Mesendoderm (in vitro differentiated cells): ENCODE measurements at regions not wholly inside any gene's neighbourhood (a gene's known extent, or its start where the extent isn't known, plus 50 kb on each side); places are given as distances from the start of the nearest gene placed in this dataset.

ENCODE experiments used
- DNase-seq: peaks from one replicate; pipeline ENCODE4 v3.0.0; 2013
- H2AK5ac ChIP-seq: 2 replicates; pipeline ENCODE4 v1.6.1; 2013; ENCODE audit warnings: low read length, inconsistent platforms
- H2BK120ac ChIP-seq: 2 replicates; pipeline ENCODE4 v1.6.1; 2013; ENCODE audit warnings: low read depth, mild to moderate bottlenecking, low read length, moderate library complexity, mixed read lengths
- H2BK15ac ChIP-seq: replicated peaks from 2 replicates; pipeline ENCODE4 v1.6.1; 2013; ENCODE audit warnings: low read depth, mild to moderate bottlenecking, moderate library complexity
- H2BK5ac ChIP-seq: 2 replicates; pipeline ENCODE4 v1.6.1; 2013; ENCODE audit warnings: low read length, inconsistent platforms
- H3K18ac ChIP-seq: 2 replicates; pipeline ENCODE4 v1.6.1; 2013; ENCODE audit warnings: mild to moderate bottlenecking, low read length, mixed read lengths
- H3K23ac ChIP-seq: one replicate; pipeline ENCODE4 v1.6.1; 2013; ENCODE audit warnings: low read length
- H3K27ac ChIP-seq: 2 replicates; pipeline ENCODE4 v1.5.1; 2013; ENCODE audit warnings: low read depth, mild to moderate bottlenecking, inconsistent platforms, low read length, moderate library complexity
- H3K27me3 ChIP-seq: 2 replicates; pipeline ENCODE4 v1.6.1; 2013; ENCODE audit warnings: low read length, control low read depth, mild to moderate bottlenecking, inconsistent platforms; ENCODE audit not compliant: insufficient read depth, poor library complexity
- H3K36me3 ChIP-seq: 2 replicates; pipeline ENCODE4 v1.6.1; 2013; ENCODE audit warnings: low read length, inconsistent platforms; ENCODE audit not compliant: control insufficient read depth, insufficient read depth
- H3K4ac ChIP-seq: one replicate; pipeline ENCODE4 v1.6.1; 2013; ENCODE audit warnings: low read depth, mild to moderate bottlenecking, low read length, moderate library complexity
- H3K4me1 ChIP-seq: 2 replicates; pipeline ENCODE4 v1.6.1; 2013; ENCODE audit warnings: low read depth, low read length, inconsistent platforms; ENCODE audit not compliant: control insufficient read depth
- H3K4me2 ChIP-seq: 2 replicates; pipeline ENCODE4 v1.6.1; 2013; ENCODE audit warnings: low read length
- H3K4me3 ChIP-seq: 2 replicates; pipeline ENCODE4 v1.5.1; 2013; ENCODE audit warnings: mild to moderate bottlenecking, low read length
- H3K56ac ChIP-seq: one replicate; pipeline ENCODE4 v1.6.1; 2013; ENCODE audit warnings: low read length
- H3K79me1 ChIP-seq: 2 replicates; pipeline ENCODE4 v1.6.1; 2013; ENCODE audit warnings: low read length, inconsistent platforms
- H3K79me2 ChIP-seq: 2 replicates; pipeline ENCODE4 v1.6.1; 2013; ENCODE audit warnings: mild to moderate bottlenecking, low read length; ENCODE audit not compliant: control insufficient read depth, insufficient read depth
- H3K9ac ChIP-seq: 2 replicates; pipeline ENCODE4 v1.6.1; 2013; ENCODE audit warnings: low read length, inconsistent platforms
- H4K5ac ChIP-seq: one replicate; pipeline ENCODE4 v1.6.1; 2013; ENCODE audit warnings: low read length
- H4K8ac ChIP-seq: one replicate; pipeline ENCODE4 v1.6.1; 2013; ENCODE audit warnings: low read depth, mild to moderate bottlenecking, control low read depth, low read length, moderate library complexity
- WGBS: extraction: QIAGEN DNeasy Blood & Tissue Kit; methylation state at CpG from one replicate; pipeline ENCODE4 v1.1.7; 2013; ENCODE audit warnings: low lambda C conversion rate, missing lambda C conversion rate; ENCODE audit not compliant: insufficient coverage; ENCODE audit errors: extremely low coverage; 5-methylcytosine and 5-hydroxymethylcytosine counted together

DNA sequence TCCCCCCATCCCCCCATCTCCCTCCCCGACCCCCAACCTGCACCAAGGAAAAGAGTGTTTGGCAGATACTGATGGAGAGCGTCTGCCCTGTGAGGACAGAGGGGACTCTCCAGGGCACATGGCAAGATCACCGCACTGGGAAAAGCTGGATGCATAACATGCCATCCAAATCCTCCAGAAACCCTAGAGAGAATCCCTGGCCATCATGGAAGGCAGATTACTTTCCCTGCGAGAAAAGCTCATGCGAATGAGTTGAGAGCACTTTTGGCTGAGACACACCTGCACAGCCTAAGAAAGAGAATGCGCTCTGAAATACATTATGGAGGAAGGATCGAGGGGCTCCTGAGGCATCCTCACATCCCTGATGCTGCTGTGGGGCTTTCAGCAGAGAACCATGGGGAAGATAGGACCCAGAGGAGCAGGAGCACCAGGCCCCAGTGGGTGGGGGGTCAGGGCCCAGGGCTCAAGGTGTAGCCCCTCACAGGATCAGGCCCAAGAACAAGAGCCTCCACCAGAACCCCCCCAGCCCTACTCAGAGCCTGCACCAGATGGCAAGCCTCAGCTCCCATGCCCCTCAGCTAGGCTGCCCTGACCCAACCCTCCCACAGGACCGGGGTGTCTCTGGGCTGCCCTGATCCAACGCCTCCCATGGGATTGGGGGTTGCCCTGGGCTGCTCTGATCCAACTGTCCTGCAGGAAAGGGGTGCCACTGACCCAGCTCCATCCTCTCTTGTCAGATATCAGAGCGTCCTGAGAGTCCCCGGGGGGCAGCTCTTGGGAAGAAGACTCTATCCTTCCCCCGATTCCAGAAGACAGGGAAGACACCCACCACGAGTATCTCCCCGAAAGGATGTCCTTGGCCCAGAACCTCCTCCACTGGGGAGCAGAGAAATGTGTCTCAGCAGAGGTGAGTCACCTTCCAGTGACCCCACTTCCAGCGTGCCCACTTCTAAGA is 153.4 kb downstream of the NDUFA10 start:
- no peak overlapping the region for H3K4me2 ChIP-seq
- no peak overlapping the region for H4K5ac ChIP-seq
- H3K27me3 ChIP-seq, result no peaks in the 10 kb centered on the region
- no peak overlapping the region for H2BK120ac ChIP-seq
- H2BK15ac ChIP-seq, result no peak overlapping the region
- WGBS, result no CpG with 5 or more reads among the region's 15 CpGs
- no peak overlapping the region for H2BK5ac ChIP-seq
- no peak overlapping the region for H3K4ac ChIP-seq
- H4K8ac ChIP-seq, result no peak overlapping the region
- no peaks in the 10 kb centered on the region for H3K79me1 ChIP-seq
- DNase-seq, result no peak
- no peak overlapping the region for H2AK5ac ChIP-seq
- H3K4me3 ChIP-seq, result no peak overlapping the region
- H3K79me2 ChIP-seq, result no peaks in the 10 kb centered on the region
- no peak overlapping the region for H3K9ac ChIP-seq
- no peak overlapping the region for H3K18ac ChIP-seq
- no peak overlapping the region for H3K23ac ChIP-seq
- no peaks in the 10 kb centered on the region for H3K36me3 ChIP-seq
- H3K56ac ChIP-seq, result no peak overlapping the region
- no peak overlapping the region for H3K27ac ChIP-seq
- no peaks in the 10 kb centered on the region for H3K4me1 ChIP-seq

- DNase-seq, result no peak
- WGBS, result no CpG with 5 or more reads among the region's 12 CpGs
These were observed 154.3 kb downstream of the NDUFA10 start for GRCh38 chr2:239870863-239871262.

DNA sequence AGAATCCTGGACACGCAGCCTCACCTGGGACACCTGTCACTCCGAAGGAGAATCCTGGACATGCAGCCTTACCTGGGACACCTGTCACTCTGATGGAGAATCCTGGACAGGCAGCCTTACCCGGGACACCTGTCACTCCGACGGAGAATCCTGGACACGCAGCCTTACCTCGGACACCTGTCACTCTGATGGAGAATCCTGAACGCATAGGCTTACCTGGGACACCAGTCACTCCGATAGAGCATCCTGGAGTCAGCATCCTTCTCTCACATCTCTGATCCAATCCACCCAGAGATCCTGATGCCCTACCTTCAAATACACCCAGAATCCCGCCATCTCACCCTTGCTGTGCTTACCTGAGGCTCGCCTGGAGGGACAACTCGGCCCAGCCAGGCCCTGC is 154.9 kb downstream of the NDUFA10 start:
- Histone ChIP-seq H3K23ac (no peak overlapping the region), H3K4me2 (no peak overlapping the region), H3K4ac (no peak overlapping the region), H2AK5ac (no peak overlapping the region), H2BK15ac (no peak overlapping the region), H3K4me1 (no peaks in the 10 kb centered on the region), H3K27me3 (no peaks in the 10 kb centered on the region), H3K9ac (no peak overlapping the region), H4K5ac (no peak overlapping the region), H2BK5ac (no peak overlapping the region), H2BK120ac (no peak overlapping the region), H3K18ac (no peak overlapping the region), H3K56ac (no peak overlapping the region), H4K8ac (no peak overlapping the region), H3K27ac (no peak overlapping the region), H3K4me3 (no peak overlapping the region), H3K79me1 (no peaks in the 10 kb centered on the region), H3K79me2 (no peaks in the 10 kb centered on the region), H3K36me3 (no peaks in the 10 kb centered on the region)
- no CpG with 5 or more reads among the region's 12 CpGs for WGBS
- DNase-seq, result no peak

More at GRCh38 chr2:239870863-239871262, 154.3 kb downstream of the NDUFA10 start:
- no peak overlapping the region for H2AK5ac ChIP-seq
- H3K18ac ChIP-seq, result no peak overlapping the region
- H3K23ac ChIP-seq, result no peak overlapping the region
- H3K27me3 ChIP-seq, result no peaks in the 10 kb centered on the region
- H3K4me2 ChIP-seq, result no peak overlapping the region
- no peak overlapping the region for H2BK5ac ChIP-seq
- H3K79me1 ChIP-seq, result no peaks in the 10 kb centered on the region
- H2BK120ac ChIP-seq, result no peak overlapping the region
- H2BK15ac ChIP-seq, result no peak overlapping the region
- no peak overlapping the region for H4K8ac ChIP-seq
- no peak overlapping the region for H3K4ac ChIP-seq
- H3K56ac ChIP-seq, result no peak overlapping the region
- H3K36me3 ChIP-seq, result no peaks in the 10 kb centered on the region
- no peak overlapping the region for H3K4me3 ChIP-seq
- no peak overlapping the region for H3K27ac ChIP-seq
- H3K79me2 ChIP-seq, result no peaks in the 10 kb centered on the region
- no peaks in the 10 kb centered on the region for H3K4me1 ChIP-seq
- no peak overlapping the region for H3K9ac ChIP-seq
- H4K5ac ChIP-seq, result no peak overlapping the region

DNA sequence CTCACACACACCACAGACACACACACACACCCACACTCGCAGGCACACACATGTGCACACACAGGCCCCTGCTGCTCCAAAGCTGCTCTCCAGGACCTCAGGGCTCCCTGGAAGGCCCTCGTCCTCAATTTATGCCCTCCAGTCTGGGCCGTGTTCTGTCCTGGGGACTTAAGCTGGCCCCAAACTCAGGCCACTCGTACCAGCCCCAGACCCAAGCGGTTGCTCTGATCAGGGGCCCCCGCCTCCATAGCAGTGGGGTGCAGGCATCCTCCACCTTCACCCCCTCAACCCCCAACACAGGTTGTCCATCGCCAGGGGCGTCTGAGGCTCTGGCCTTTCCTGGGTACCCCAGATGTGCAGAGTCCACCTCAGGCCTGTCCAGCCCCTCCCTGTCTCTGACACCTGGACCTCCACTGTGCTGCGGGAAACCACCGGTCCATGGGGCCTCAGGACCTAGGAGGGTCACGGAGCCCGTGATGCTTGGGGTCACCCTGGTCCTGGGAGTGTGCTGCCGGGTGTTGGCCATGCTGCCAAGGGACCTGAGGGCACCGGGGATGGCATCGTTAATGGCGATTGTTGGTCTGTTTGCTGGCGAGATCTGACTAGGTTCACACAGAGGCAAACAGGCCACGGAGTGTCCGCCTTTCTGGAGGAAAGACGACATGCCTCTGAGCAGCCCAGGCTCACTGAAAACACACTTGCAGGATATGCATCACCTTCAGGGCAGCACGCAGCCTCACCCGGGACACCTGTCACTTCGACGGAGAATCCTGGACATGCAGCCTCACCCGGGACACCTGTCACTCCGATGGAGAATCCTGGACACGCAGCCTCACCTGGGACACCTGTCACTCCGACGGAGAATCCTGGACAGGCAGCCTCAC is 155.6 kb downstream of the NDUFA10 start:
- DNase-seq, result no peak
- Histone ChIP-seq H2AK5ac (no peak overlapping the region), H3K23ac (no peak overlapping the region), H3K4ac (no peak overlapping the region), H3K4me1 (no peaks in the 10 kb centered on the region), H3K4me2 (no peak overlapping the region), H2BK120ac (no peak overlapping the region), H2BK5ac (no peak overlapping the region), H3K18ac (no peak overlapping the region), H3K9ac (no peak overlapping the region), H3K27me3 (no peaks in the 10 kb centered on the region), H3K36me3 (no peaks in the 10 kb centered on the region), H3K79me2 (no peaks in the 10 kb centered on the region), H3K79me1 (no peaks in the 10 kb centered on the region), H3K4me3 (no peak overlapping the region), H4K5ac (no peak overlapping the region), H4K8ac (no peak overlapping the region), H3K27ac (no peak overlapping the region), H2BK15ac (no peak overlapping the region), H3K56ac (no peak overlapping the region)
- WGBS, result no CpG with 5 or more reads among the region's 29 CpGs

DNA sequence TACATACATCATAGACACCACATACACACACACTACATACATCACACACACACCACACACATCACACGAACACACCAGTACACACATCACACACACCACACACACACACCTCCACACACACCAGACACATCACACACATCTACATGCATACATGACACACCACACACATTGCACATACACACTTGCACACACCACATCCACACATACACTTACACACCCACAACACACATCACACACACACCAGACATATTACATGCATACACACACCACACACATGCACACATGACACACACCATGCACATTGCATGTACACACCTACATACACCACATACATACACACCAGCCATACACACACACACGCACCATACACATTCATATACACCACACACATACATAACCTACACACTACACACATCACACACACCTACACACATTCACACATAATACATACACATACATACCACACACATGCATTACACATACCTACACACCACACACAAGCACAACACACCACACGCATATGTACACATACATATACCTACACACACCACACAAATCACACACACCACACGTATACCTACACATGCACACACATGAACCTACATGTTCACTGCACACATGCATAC is 156.5 kb downstream of the NDUFA10 start:
- no peak overlapping the region for H3K56ac ChIP-seq
- H2AK5ac ChIP-seq, result no peak overlapping the region
- no peak for DNase-seq
- no peak overlapping the region for H3K4me3 ChIP-seq
- H4K8ac ChIP-seq, result no peak overlapping the region
- no peaks in the 10 kb centered on the region for H3K79me1 ChIP-seq
- no peaks in the 10 kb centered on the region for H3K27me3 ChIP-seq
- 100% methylated on average over 4 of the region's 4 CpGs for WGBS
- H2BK15ac ChIP-seq, result no peak overlapping the region
- H3K4me1 ChIP-seq, result no peaks in the 10 kb centered on the region
- no peak overlapping the region for H3K9ac ChIP-seq
- H3K79me2 ChIP-seq, result no peaks in the 10 kb centered on the region
- H4K5ac ChIP-seq, result no peak overlapping the region
- H2BK120ac ChIP-seq, result no peak overlapping the region
- H3K4ac ChIP-seq, result no peak overlapping the region
- H3K23ac ChIP-seq, result no peak overlapping the region
- H3K18ac ChIP-seq, result no peak overlapping the region
- no peaks in the 10 kb centered on the region for H3K36me3 ChIP-seq
- no peak overlapping the region for H3K27ac ChIP-seq
- no peak overlapping the region for H2BK5ac ChIP-seq
- H3K4me2 ChIP-seq, result no peak overlapping the region
